Tibial nerve (tissue), 3 donors: ENCODE measurements at regions not wholly inside any gene's neighbourhood (a gene's known extent, or its start where the extent isn't known, plus 50 kb on each side); places are given as distances from the start of the nearest gene placed in this dataset.
"Not testable (repeated sequence)": the region's sequence is repeated elsewhere in the genome, so short reads cannot be mapped to it uniquely, and the experiment has no call there.

Source experiments
- POLR2A ChIP-seq, 2 donors: fragments of 450-650 bp; IDR thresholded peaks; one replicate each; pipeline ENCODE4 v1.6.1; 2017; ENCODE audit warnings: antibody characterized with exemption in 2 of 2, mild to moderate bottlenecking in 2 of 2, moderate library complexity in 2 of 2
- TF ChIP-seq, protein P1 (sequence below), 5 experiments: fragments of 200-600 bp in 3 of 5; fragments of 450-650 bp in 2 of 5; sonication (generic) in 3 of 5; IDR thresholded peaks; one replicate each; pipeline ENCODE4 v1.5.1; 2016 to 2019; ENCODE audit warnings: antibody characterized with exemption in 5 of 5, mild to moderate bottlenecking in 3 of 5, moderate library complexity in 2 of 5

DNA sequence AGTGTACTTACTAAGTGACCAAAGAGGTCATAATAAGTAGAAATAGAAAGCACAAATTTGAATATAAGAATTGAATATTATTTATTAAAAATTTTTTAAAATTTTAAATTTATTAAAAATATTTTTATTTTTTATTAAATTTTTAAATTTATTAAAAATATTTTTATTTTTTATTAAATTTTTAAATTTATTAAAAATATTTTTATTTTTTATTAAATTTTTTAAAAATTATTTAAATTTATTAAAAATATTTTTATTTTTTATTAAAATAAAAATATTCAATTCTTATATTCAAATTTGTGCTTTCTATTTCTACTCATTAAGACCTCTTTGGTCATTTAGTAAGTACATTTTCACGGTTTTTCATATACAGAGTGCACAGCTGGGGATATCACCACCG is 366.5 kb downstream of the PTH2R start:
- not testable (repeated sequence) for TF ChIP-seq POLR2A (IDR thresholded peaks at IDR 0.05)
- TF ChIP-seq, protein P1, sequence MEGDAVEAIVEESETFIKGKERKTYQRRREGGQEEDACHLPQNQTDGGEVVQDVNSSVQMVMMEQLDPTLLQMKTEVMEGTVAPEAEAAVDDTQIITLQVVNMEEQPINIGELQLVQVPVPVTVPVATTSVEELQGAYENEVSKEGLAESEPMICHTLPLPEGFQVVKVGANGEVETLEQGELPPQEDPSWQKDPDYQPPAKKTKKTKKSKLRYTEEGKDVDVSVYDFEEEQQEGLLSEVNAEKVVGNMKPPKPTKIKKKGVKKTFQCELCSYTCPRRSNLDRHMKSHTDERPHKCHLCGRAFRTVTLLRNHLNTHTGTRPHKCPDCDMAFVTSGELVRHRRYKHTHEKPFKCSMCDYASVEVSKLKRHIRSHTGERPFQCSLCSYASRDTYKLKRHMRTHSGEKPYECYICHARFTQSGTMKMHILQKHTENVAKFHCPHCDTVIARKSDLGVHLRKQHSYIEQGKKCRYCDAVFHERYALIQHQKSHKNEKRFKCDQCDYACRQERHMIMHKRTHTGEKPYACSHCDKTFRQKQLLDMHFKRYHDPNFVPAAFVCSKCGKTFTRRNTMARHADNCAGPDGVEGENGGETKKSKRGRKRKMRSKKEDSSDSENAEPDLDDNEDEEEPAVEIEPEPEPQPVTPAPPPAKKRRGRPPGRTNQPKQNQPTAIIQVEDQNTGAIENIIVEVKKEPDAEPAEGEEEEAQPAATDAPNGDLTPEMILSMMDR (IDR thresholded peaks at IDR 0.05): not testable (repeated sequence)
